Upper lobe of left lung (tissue), 4 donors: ENCODE measurements at regions not wholly inside any gene's neighbourhood (a gene's known extent, or its start where the extent isn't known, plus 50 kb on each side); places are given as distances from the start of the nearest gene placed in this dataset.

Source experiments
- CTCF ChIP-seq, 6 experiments: fragments of 450-650 bp in 4 of 6; fragments of 200-600 bp in 2 of 6; sonication (generic) in 2 of 6; IDR thresholded peaks; one replicate each; pipeline ENCODE4 v1.5.1; 2016 to 2019; ENCODE audit warnings: antibody characterized with exemption in 6 of 6
- EP300 ChIP-seq, 4 donors: sonication (generic); formaldehyde crosslinking; IDR thresholded peaks; one replicate each; pipeline ENCODE4 v1.5.1; 2017; ENCODE audit warnings: antibody characterized with exemption in 4 of 4, control low read depth in 2 of 4
- POLR2A ChIP-seq, 4 donors: fragments of 450-650 bp; IDR thresholded peaks; one replicate each; pipeline ENCODE4 v1.5.1; 2016 to 2017; ENCODE audit warnings: antibody characterized with exemption in 4 of 4, mild to moderate bottlenecking in 2 of 4
- POLR2AphosphoS5 ChIP-seq, 2 donors: sonication (generic); formaldehyde crosslinking; IDR thresholded peaks; one replicate each; pipeline ENCODE4 v1.5.1; 2017; ENCODE audit warnings: antibody characterized with exemption in 2 of 2

DNA sequence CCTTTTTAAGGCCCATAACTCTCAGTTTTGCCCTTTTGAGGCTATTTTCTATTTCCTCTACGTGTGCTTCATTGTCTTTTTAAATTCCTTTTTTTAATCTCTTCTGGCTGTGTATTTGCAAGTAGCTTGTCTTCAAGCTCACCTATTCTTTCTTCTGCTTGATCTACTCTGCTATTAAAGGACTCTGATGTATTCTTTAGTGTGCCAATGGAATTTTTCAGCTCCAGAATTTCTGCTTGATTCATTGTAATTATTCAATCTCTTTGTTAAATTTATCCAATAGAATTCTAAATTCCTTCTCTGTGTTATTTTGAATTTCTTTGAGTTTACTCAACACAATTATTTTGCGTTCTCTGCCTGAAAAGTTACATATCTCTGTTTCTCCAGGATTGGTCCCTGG lies 178.7 kb downstream of the FAM170A start:
- TF ChIP-seq POLR2A (IDR thresholded peaks at IDR 0.05) (no peak), CTCF (IDR thresholded peaks at IDR 0.05) (no peak), POLR2AphosphoS5 (IDR thresholded peaks at IDR 0.05) (no peak), EP300 (IDR thresholded peaks at IDR 0.05) (no peak)
